ENCODE measurements at regions not wholly inside any gene's neighbourhood (a gene's known extent, or its start where the extent isn't known, plus 50 kb on each side); places are given as distances from the start of the nearest gene placed in this dataset.
A peak's percentile ranks its signal among the peaks of the same experiment; 100 is the strongest.

DNA sequence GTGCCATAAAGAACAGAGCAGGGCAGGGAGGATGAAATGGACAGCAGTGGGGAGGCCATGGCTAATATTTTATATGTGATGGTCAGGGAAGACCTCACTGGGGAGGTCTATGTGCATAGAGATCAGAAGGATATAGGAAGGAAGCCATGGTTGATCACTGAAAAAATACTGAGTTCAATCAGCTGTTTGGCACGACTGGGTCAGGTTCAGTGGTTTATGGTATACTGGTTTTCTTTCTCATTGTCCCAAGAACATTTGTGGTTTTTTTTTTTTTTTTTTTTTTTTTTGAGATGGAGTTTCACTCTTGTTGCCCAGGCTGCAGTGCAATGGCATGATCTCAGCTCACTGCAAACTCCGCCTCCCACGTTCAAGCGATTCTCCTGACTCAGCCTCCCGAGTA lies 78.3 kb upstream of the TIAM2 start:
- Histone ChIP-seq H3K27ac (ENCODE audit: low read length) (no peak overlapping the region), H3K9me3 (ENCODE audit: insufficient read depth, low read length, severe bottlenecking) (no peaks in the 10 kb centered on the region), H3K9ac (ENCODE audit: low read depth, low read length) (no peak overlapping the region), H3K4me3 (ENCODE audit: low read depth in 1 of 2, low read length in 2 of 2) (no peak overlapping the region), H4K20me1 (ENCODE audit: insufficient read depth, low read length) (no peaks in the 10 kb centered on the region), H3K4me1 (ENCODE audit: insufficient read depth, low read length) (no peaks in the 10 kb centered on the region), H3K27me3 (ENCODE audit: insufficient read depth, low read length, poor library complexity) (no peaks in the 10 kb centered on the region), H3K4me2 (ENCODE audit: insufficient read depth, low read length) (no peak overlapping the region), H3K79me2 (ENCODE audit: insufficient read depth, low read length) (no peaks in the 10 kb centered on the region), H3K36me3 (ENCODE audit: insufficient read depth, low read length) (no peaks in the 10 kb centered on the region), H2AFZ (ENCODE audit: low read depth, low read length) (no peak overlapping the region)
- peak; percentile 8 for DNase-seq
- TF ChIP-seq EZH2 (IDR thresholded peaks at IDR 0.05; ENCODE audit: borderline replicate concordance, low read depth, low read length, severe bottlenecking) (no peak), CTCF (IDR thresholded peaks at IDR 0.05; ENCODE audit: borderline replicate concordance, extremely low read depth, low read length, poor library complexity, severe bottlenecking) (no peak)
- peak; percentile 44; the same call in 1 of the 3 replicates for ATAC-seq (ENCODE audit: insufficient read depth, low read depth)

- Histone ChIP-seq H3K9me3 (ENCODE audit: insufficient read depth, low read length, severe bottlenecking) (no peaks in the 10 kb centered on the region), H3K4me3 (ENCODE audit: low read depth in 1 of 2, low read length in 2 of 2) (no peak overlapping the region), H3K9ac (ENCODE audit: low read depth, low read length) (no peak overlapping the region), H3K27ac (ENCODE audit: low read length) (no peak overlapping the region), H3K4me1 (ENCODE audit: insufficient read depth, low read length) (no peaks in the 10 kb centered on the region), H3K36me3 (ENCODE audit: insufficient read depth, low read length) (no peaks in the 10 kb centered on the region), H3K4me2 (ENCODE audit: insufficient read depth, low read length) (no peak overlapping the region), H2AFZ (ENCODE audit: low read depth, low read length) (no peak overlapping the region), H4K20me1 (ENCODE audit: insufficient read depth, low read length) (0 out of 2 replicates have a peak, but pooled peaks cover under 1% of the 10 kb centered on the region), H3K27me3 (ENCODE audit: insufficient read depth, low read length, poor library complexity) (no peaks in the 10 kb centered on the region), H3K79me2 (ENCODE audit: insufficient read depth, low read length) (no peaks in the 10 kb centered on the region)
- DNase-seq (no peak), ATAC-seq (ENCODE audit: insufficient read depth, low read depth) (no peak)
- TF ChIP-seq CTCF (IDR thresholded peaks at IDR 0.05; ENCODE audit: borderline replicate concordance, extremely low read depth, low read length, poor library complexity, severe bottlenecking) (no peak), EZH2 (IDR thresholded peaks at IDR 0.05; ENCODE audit: borderline replicate concordance, low read depth, low read length, severe bottlenecking) (no peak)
Observed at GRCh38 chr6:154917941-154918340, 77.2 kb upstream of the TIAM2 start.

- Histone ChIP-seq H3K27me3 (ENCODE audit: insufficient read depth, low read length, poor library complexity) (no peaks in the 10 kb centered on the region), H3K4me2 (ENCODE audit: insufficient read depth, low read length) (no peak overlapping the region), H3K4me1 (ENCODE audit: insufficient read depth, low read length) (no peaks in the 10 kb centered on the region), H3K9ac (ENCODE audit: low read depth, low read length) (no peak overlapping the region), H3K4me3 (ENCODE audit: low read depth in 1 of 2, low read length in 2 of 2) (no peak overlapping the region), H3K27ac (ENCODE audit: low read length) (no peak overlapping the region), H3K36me3 (ENCODE audit: insufficient read depth, low read length) (no peaks in the 10 kb centered on the region), H3K79me2 (ENCODE audit: insufficient read depth, low read length) (no peaks in the 10 kb centered on the region), H2AFZ (ENCODE audit: low read depth, low read length) (no peak overlapping the region), H3K9me3 (ENCODE audit: insufficient read depth, low read length, severe bottlenecking) (no peaks in the 10 kb centered on the region), H4K20me1 (ENCODE audit: insufficient read depth, low read length) (peaks cover 5% of the 10 kb centered on the region; the same call in 1 of the 2 replicates)
- TF ChIP-seq EZH2 (IDR thresholded peaks at IDR 0.05; ENCODE audit: borderline replicate concordance, low read depth, low read length, severe bottlenecking) (no peak), CTCF (IDR thresholded peaks at IDR 0.05; ENCODE audit: borderline replicate concordance, extremely low read depth, low read length, poor library complexity, severe bottlenecking) (no peak)
- ATAC-seq (ENCODE audit: insufficient read depth, low read depth) (no peak), DNase-seq (no peak)
Observed at GRCh38 chr6:154919806-154920205, 75.3 kb upstream of the TIAM2 start.
